ENCODE measurements at regions not wholly inside any gene's neighbourhood (a gene's known extent, or its start where the extent isn't known, plus 50 kb on each side); places are given as distances from the start of the nearest gene placed in this dataset.

GRCh38 chr15:67005294-67005996 lies 60.0 kb upstream of the SMAD3 start:
- DNase-seq = no peak
- intact Hi-C loops (cut with DNase I, micrococcal nuclease) = no loop called here
- ChIA-PET POLR2A (no interaction called here), CTCF (interaction anchor here (0.8 to 1.0 kb wide), 2 partner anchors 12 to 116 kb away, joined by 3 read pairs; no protein-coding TSS in a partner anchor)
- ATAC-seq (ENCODE audit: poor library complexity) = no peak
- Histone ChIP-seq H3K4me3 (ENCODE audit: low read length) (no peak overlapping the region), H3K9me3 (ENCODE audit: control insufficient read depth in 1 of 2, insufficient read depth in 1 of 2, low read length in 2 of 2) (no peaks in the 10 kb centered on the region), H3K27ac (ENCODE audit: low read depth in 1 of 2, low read length in 2 of 2) (no peak overlapping the region), H3K36me3 (ENCODE audit: insufficient read depth, low read length) (no peaks in the 10 kb centered on the region), H3K4me1 (ENCODE audit: insufficient read depth, low read length) (no peaks in the 10 kb centered on the region), H3K27me3 (ENCODE audit: control insufficient read depth in 1 of 2, insufficient read depth in 2 of 2, low read length in 2 of 2) (no peaks in the 10 kb centered on the region)
- H3K4me3 Mint-ChIP-seq = no peak overlapping the region
- no peak overlapping the region for H3K27ac Mint-ChIP-seq
- H3K4me1 Mint-ChIP-seq (ENCODE audit: low read depth) = no peaks in the 10 kb centered on the region
- H3K36me3 Mint-ChIP-seq (ENCODE audit: low read depth) = no peaks in the 10 kb centered on the region
- no peaks in the 10 kb centered on the region for H3K27me3 Mint-ChIP-seq
- no peak for TF ChIP-seq CTCF (IDR thresholded peaks at IDR 0.05)
- H3K9me3 Mint-ChIP-seq = no peaks in the 10 kb centered on the region

- H3K27ac Mint-ChIP-seq = no peak overlapping the region
- peak in 2 of 14 experiments; percentile 33 to 51 for DNase-seq
- Histone ChIP-seq H3K9me3 (ENCODE audit: control insufficient read depth in 1 of 2, insufficient read depth in 1 of 2, low read length in 2 of 2) (no peaks in the 10 kb centered on the region), H3K4me1 (ENCODE audit: insufficient read depth, low read length) (no peaks in the 10 kb centered on the region), H3K36me3 (ENCODE audit: insufficient read depth, low read length) (no peaks in the 10 kb centered on the region), H3K4me3 (ENCODE audit: low read length) (no peak overlapping the region), H3K27ac (ENCODE audit: low read depth in 1 of 2, low read length in 2 of 2) (no peak overlapping the region), H3K27me3 (ENCODE audit: control insufficient read depth in 1 of 2, insufficient read depth in 2 of 2, low read length in 2 of 2) (no peaks in the 10 kb centered on the region)
- H3K4me1 Mint-ChIP-seq (ENCODE audit: low read depth) = no peaks in the 10 kb centered on the region
- H3K27me3 Mint-ChIP-seq = no peaks in the 10 kb centered on the region
- ChIA-PET POLR2A (no interaction called here), CTCF (no interaction called here)
- ATAC-seq (ENCODE audit: poor library complexity) = no peak
- H3K4me3 Mint-ChIP-seq = no peak overlapping the region
- TF ChIP-seq CTCF (IDR thresholded peaks at IDR 0.05) = no peak
- intact Hi-C loops (cut with DNase I, micrococcal nuclease) = no loop called here
- no peaks in the 10 kb centered on the region for H3K9me3 Mint-ChIP-seq
- no peaks in the 10 kb centered on the region for H3K36me3 Mint-ChIP-seq (ENCODE audit: low read depth)
Measured at GRCh38 chr15:67006083-67007065, 59.0 kb upstream of the SMAD3 start.

- Histone ChIP-seq H3K4me1 (ENCODE audit: insufficient read depth, low read length) (no peaks in the 10 kb centered on the region), H3K9me3 (ENCODE audit: control insufficient read depth in 1 of 2, insufficient read depth in 1 of 2, low read length in 2 of 2) (no peaks in the 10 kb centered on the region), H3K4me3 (ENCODE audit: low read length) (no peak overlapping the region), H3K27ac (ENCODE audit: low read depth in 1 of 2, low read length in 2 of 2) (no peak overlapping the region), H3K36me3 (ENCODE audit: insufficient read depth, low read length) (no peaks in the 10 kb centered on the region), H3K27me3 (ENCODE audit: control insufficient read depth in 1 of 2, insufficient read depth in 2 of 2, low read length in 2 of 2) (no peaks in the 10 kb centered on the region)
- Mint-ChIP-seq H3K27ac (no peak overlapping the region), H3K4me3 (no peak overlapping the region), H3K4me1 (ENCODE audit: low read depth) (no peaks in the 10 kb centered on the region), H3K9me3 (no peaks in the 10 kb centered on the region), H3K27me3 (no peaks in the 10 kb centered on the region), H3K36me3 (ENCODE audit: low read depth) (no peaks in the 10 kb centered on the region)
- POLR2A ChIA-PET = no interaction called here
- no peak for DNase-seq
- CTCF ChIA-PET = no interaction called here
- no peak for TF ChIP-seq CTCF (IDR thresholded peaks at IDR 0.05)
- intact Hi-C loops (cut with DNase I, micrococcal nuclease) = no loop called here
- no peak for ATAC-seq (ENCODE audit: poor library complexity)
Measured at GRCh38 chr15:67009576-67010569, 55.5 kb upstream of the SMAD3 start.
